ENCODE measurements at regions not wholly inside any gene's neighbourhood (a gene's known extent, or its start where the extent isn't known, plus 50 kb on each side); places are given as distances from the start of the nearest gene placed in this dataset.

GRCh38 chr6:82836022-82836575 is 229.5 kb downstream of the UBE3D start:
- DNase-seq: no peak

- DNase-seq: no peak
Measured at GRCh38 chr6:82840571-82840970, 225.1 kb downstream of the UBE3D start.

- no peak for DNase-seq
Measured at GRCh38 chr6:82841309-82841708, 224.3 kb downstream of the UBE3D start.

Data from activated CD4-positive, alpha-beta T cell treated with anti-CD3 and anti-CD28 coated beads, Interleukin-2, Interleukin-6, amounts not matched to agents 100 ng/mL and 50 ng/mL, durations not matched to agents 16 hours and 8 hours (primary cell).